PFSK-1 (cell line): ENCODE measurements at regions not wholly inside any gene's neighbourhood (a gene's known extent, or its start where the extent isn't known, plus 50 kb on each side); places are given as distances from the start of the nearest gene placed in this dataset.

Experiments used
- FOXP2 ChIP-seq: optimal IDR thresholded peaks from 2 replicates; pipeline ENCODE3; 2011; ENCODE audit warnings: borderline replicate concordance, control low read depth, inconsistent platforms; ENCODE audit not compliant: insufficient read depth; ENCODE audit errors: extremely low read length, extremely low read depth
- POLR2AphosphoS5 ChIP-seq: IDR thresholded peaks from 2 replicates; pipeline ENCODE4 v1.6.1; 2012; ENCODE audit warnings: low read depth, mild to moderate bottlenecking, control low read depth, low read length, moderate library complexity
- SIN3A ChIP-seq: IDR thresholded peaks from 2 replicates; pipeline ENCODE4 v1.6.1; 2012; ENCODE audit warnings: mild to moderate bottlenecking, low read length, moderate library complexity, borderline replicate concordance; ENCODE audit not compliant: insufficient read depth

DNA sequence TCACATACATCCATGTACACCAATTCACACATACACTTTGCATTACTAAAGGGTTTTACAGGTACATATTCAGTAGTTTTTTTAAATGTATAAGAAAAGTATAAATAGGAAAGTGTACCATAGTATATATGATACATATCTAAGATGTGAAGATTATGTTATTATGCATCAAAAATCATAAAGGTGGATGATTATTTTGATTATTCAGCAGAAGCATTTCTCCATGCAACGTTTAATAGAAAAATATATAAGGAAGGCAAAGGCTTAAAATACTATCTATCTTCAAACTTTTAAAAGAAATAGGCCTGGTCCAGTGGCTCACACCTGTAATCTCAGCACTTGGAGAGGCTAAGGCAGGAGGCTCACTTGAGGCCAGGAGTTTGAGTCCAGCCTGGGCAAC, 133.5 kb upstream of the KLF3 start:
- no peak for TF ChIP-seq POLR2AphosphoS5
- no peak for TF ChIP-seq FOXP2
- TF ChIP-seq SIN3A, result no peak
